Stimulated activated CD8-positive, alpha-beta memory T cell treated with anti-CD3 and anti-CD28 coated beads, Interleukin-7, amount 100 ng/mL, for 4 hours (primary cell): ENCODE measurements at regions not wholly inside any gene's neighbourhood (a gene's known extent, or its start where the extent isn't known, plus 50 kb on each side); places are given as distances from the start of the nearest gene placed in this dataset.

Experiments
- DNase-seq, 2 donors: peaks; one replicate each; pipeline ENCODE4 v3.0.0-alpha.2; 2020; ENCODE audit warnings: low read depth in 2 of 2

DNA sequence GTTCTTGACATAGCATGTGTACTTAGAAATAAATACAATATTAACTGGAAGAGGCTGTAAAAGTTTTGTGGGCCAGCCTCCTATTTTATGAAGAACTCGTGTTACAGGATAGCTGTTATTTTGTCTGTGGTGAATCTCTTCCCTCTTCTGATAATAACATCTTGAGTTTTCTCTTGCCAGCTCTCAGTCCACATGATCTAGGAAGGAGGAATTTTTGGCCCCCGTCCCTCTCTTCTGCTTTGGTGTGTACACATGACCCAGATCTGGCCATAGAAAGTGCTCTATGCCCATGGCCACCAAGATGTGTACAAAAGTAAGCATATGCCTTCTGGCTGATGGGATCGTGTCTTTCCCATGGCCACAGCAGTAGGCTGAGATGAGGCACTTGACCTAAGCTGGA is 108.0 kb upstream of the LEF1 start:
- no peak for DNase-seq

- no peak for DNase-seq
These were observed 104.3 kb upstream of the LEF1 start for GRCh38 chr4:108272986-108273385.

GRCh38 chr4:108272561-108272960 is 103.8 kb upstream of the LEF1 start:
- no peak for DNase-seq

- DNase-seq = no peak
These were observed 103.3 kb upstream of the LEF1 start for GRCh38 chr4:108272046-108272445.

GRCh38 chr4:108270466-108271450 is 102.0 kb upstream of the LEF1 start:
- DNase-seq = no peak

GRCh38 chr4:108264693-108265092 is 96.0 kb upstream of the LEF1 start:
- no peak for DNase-seq

GRCh38 chr4:108263057-108263456 is 94.3 kb upstream of the LEF1 start:
- DNase-seq = no peak

DNA sequence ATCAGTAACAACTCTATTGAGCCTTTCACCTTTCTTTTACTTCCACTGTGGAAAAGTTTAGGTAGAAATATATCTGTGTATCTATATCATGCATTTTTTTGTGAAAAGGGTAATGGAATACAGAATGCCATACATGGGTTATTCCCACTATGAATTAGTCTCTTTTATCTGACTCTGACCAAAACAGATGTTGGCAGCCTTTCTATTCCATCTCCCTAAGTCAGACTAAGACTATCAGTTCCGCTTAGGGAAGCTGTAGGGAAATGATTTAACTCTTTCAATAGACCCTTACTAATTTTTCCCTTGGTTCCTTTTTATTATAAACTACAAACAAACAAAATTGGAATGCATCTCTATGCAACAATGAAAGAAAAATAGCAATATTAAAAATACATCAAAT is 92.3 kb upstream of the LEF1 start:
- DNase-seq = no peak

- DNase-seq = no peak
These were observed 87.8 kb upstream of the LEF1 start for GRCh38 chr4:108256538-108256937.

GRCh38 chr4:108255203-108255747 is 86.5 kb upstream of the LEF1 start:
- DNase-seq = no peak

DNA sequence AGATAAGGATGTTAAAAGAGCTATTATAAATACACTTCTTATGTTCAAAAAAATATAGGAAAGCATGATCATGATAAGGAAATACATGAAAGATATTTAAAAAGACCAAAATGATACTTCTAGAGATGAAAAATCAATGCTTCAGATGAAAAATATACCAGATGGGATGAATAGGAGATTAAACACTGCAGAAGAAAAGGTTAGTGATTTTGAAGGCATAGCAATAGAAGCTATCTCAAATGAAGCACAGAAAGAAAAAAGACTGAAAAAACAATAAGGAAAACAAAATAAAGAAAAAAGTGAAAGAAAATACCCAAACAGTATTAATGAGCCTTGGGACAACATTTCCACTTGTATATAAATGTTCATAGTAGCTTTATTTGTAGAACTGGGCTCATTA is 80.7 kb upstream of the LEF1 start:
- no peak for DNase-seq

GRCh38 chr4:108247387-108248049 is 78.8 kb upstream of the LEF1 start:
- DNase-seq = no peak

DNA sequence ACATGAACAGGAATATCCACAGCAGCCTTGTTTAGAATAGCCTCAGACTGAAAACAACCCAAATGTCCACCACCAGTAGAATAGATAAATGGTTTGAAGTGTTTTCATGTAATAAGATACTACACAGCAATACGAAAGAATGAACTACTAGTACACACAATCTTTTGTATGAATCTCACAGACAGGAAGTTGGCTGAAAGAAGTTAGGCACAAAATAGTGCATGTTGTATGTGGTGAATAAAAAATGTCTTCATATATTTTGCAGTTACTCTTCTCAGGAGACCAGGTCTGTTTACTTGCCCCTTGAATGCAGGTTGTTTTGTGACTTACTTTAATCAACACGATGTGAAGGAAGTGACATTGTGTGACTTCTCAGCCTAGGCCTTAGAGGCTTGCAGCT is 75.9 kb upstream of the LEF1 start:
- no peak for DNase-seq

GRCh38 chr4:108240366-108240765 is 71.6 kb upstream of the LEF1 start:
- DNase-seq = no peak

GRCh38 chr4:108237693-108238092 is 69.0 kb upstream of the LEF1 start:
- no peak for DNase-seq

DNA sequence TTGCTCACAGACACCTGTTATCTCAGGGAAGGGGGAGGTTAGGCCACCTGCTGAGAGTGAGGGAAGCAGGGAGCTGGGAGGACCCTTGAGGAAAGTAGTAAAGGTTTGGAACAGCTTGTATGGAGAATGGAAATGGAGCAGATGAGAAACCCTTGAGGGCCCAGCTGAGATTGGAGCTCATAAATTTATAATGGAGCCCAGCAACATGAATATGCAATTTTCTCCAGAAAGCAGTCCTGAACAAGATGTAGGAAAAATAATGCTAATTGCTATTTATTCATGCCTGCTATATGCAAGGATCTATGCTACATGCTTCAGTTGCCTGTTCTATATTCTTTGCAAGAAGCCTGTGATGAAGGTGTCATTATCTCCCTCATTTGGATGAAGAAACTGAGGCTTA is 67.5 kb upstream of the LEF1 start:
- no peak for DNase-seq

DNA sequence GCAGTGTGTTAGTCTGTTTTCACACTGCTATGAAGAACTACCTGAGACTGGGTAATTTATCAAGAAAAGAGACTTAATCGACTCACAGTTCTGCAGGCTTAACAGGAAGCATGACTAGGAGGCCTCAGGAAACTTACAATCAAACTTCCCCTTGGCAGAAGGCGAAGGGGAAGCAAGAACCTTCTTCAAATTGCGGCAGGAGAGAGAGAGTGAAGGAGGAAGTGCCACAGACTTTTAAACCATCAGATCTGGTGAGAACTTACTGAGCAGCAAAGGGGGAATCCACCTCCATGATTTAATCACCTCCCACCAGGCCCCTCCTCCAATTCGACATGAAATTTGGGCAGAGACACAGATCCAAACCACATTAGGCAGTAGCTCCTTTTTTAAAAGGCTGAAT is 59.2 kb upstream of the LEF1 start:
- DNase-seq = no peak

DNA sequence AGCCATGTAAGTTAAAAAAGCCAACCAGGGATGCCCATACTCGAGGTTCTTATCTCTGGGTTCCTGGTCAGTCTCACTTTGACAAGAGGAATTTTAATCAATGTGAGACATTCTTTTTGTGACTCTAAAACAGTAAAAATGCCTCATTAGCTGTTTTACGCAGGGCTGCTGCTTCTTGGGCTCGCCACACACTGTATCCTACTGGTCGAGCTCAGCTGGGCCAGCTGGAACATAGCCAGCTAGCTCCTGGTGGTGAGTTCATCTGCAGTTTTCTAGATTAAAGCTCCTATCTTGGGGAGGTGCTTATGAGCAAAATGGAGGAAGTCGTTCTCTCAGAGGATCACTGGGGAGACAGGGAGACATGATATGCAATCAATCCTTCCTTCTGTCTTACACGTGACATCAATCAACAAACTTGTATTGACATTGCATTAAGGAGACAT is 55.9 kb upstream of the LEF1 start:
- no peak for DNase-seq

DNA sequence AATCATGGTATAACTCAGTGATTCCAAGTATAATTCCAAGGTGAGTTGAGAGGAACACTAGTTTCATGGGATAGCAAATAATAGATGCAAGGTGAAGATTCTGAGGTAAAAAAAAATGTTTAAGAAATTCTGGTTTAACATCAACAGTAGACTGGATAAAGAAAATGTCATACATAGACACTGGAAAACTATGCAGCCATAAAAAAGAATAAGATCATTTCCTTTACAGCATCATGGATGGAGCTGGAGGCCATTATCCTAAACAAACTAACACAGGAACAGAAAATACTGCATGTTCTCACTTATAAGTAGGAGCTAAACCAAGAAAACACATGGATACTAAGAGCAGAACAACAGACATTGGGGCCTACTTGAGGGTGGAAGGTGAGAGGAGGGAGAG is 54.6 kb upstream of the LEF1 start:
- DNase-seq = no peak

- no peak for DNase-seq
These were observed 51.3 kb upstream of the LEF1 start for GRCh38 chr4:108219998-108220397.
